ENCODE measurements at regions not wholly inside any gene's neighbourhood (a gene's known extent, or its start where the extent isn't known, plus 50 kb on each side); places are given as distances from the start of the nearest gene placed in this dataset.
"Not testable (repeated sequence)": the region's sequence is repeated elsewhere in the genome, so short reads cannot be mapped to it uniquely, and the experiment has no call there.

- Mint-ChIP-seq H3K4me3 (no peak overlapping the region), H3K36me3 (no peaks in the 10 kb centered on the region), H3K27ac (no peak overlapping the region), H3K4me1 (ENCODE audit: low read depth in 2 of 2) (no peaks in the 10 kb centered on the region), H3K9me3 (peaks cover 11% of the 10 kb centered on the region), H3K27me3 (no peaks in the 10 kb centered on the region)
- DNase-seq (ENCODE audit: low spot score) (no peak), ATAC-seq (no peak)
These were observed 456.2 kb upstream of the MIR17HG start for GRCh38 chr13:90891329-90891728.

DNA sequence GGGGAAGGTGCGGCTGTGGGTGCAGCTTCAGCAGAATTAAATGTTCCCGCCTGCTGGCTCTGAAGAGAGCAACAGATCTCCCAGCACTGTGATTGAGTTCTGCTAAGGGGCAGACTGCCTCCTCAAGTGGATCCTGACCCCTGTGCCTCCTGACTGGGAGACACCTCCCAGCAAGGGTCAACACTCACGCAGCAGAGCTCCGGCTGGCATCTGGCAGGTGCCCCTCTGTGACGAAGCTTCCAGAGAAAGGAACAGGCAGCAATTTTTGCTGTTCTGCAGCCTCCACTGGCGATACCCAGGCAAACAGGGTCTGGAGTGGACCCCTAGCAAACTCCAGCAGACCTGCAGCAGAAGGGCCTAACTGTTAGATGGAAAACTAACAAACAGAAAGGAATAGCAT, 454.3 kb upstream of the MIR17HG start:
- H3K27ac Mint-ChIP-seq, result not testable (repeated sequence)

GRCh38 chr13:90896002-90896401, 451.5 kb upstream of the MIR17HG start:
- Mint-ChIP-seq H3K27me3 (no peaks in the 10 kb centered on the region), H3K27ac (no peak overlapping the region), H3K9me3 (peaks cover 13% of the 10 kb centered on the region), H3K4me1 (ENCODE audit: low read depth in 2 of 2) (no peaks in the 10 kb centered on the region), H3K4me3 (no peak overlapping the region), H3K36me3 (no peaks in the 10 kb centered on the region)
- ATAC-seq (no peak), DNase-seq (ENCODE audit: low spot score) (no peak)

More for the DNA sequence above, 454.3 kb upstream of the MIR17HG start:
- H3K4me3 Mint-ChIP-seq; H3K27me3 Mint-ChIP-seq; DNase-seq (ENCODE audit: low spot score); ATAC-seq; H3K36me3 Mint-ChIP-seq; H3K4me1 Mint-ChIP-seq (ENCODE audit: low read depth in 2 of 2): not testable (repeated sequence)
- peaks cover 11% of the 10 kb centered on the region for H3K9me3 Mint-ChIP-seq

GRCh38 chr13:90898811-90899210, 448.7 kb upstream of the MIR17HG start:
- no peaks in the 10 kb centered on the region for H3K27me3 Mint-ChIP-seq
- no peak overlapping the region for H3K4me3 Mint-ChIP-seq
- no peak for DNase-seq (ENCODE audit: low spot score)
- no peak overlapping the region for H3K27ac Mint-ChIP-seq
- no peaks in the 10 kb centered on the region for H3K4me1 Mint-ChIP-seq (ENCODE audit: low read depth in 2 of 2)
- H3K9me3 Mint-ChIP-seq, result peaks cover 9% of the 10 kb centered on the region
- no peaks in the 10 kb centered on the region for H3K36me3 Mint-ChIP-seq
- no peak for ATAC-seq

DNA sequence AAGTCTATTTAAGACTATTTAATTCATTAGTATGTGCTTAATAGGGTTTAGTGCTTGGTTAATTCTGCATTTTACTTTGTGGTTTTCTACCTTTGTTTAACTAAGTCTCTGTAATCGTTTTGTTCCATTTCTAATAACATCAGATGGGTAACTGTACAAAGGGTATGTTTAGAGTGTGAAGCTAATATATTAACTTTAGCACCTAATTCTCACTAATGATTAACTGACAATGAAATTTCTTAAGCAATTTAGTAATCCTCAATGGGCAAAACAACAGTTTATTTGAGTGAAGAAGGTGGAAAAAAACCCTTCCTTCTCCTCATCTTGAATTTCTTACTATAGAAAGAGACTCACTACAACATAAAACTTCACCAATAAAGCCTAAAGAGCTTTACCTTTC, 448.1 kb upstream of the MIR17HG start:
- ATAC-seq (no peak), DNase-seq (ENCODE audit: low spot score) (no peak)
- Mint-ChIP-seq H3K9me3 (peaks cover 8% of the 10 kb centered on the region), H3K4me1 (ENCODE audit: low read depth in 2 of 2) (no peaks in the 10 kb centered on the region), H3K36me3 (no peaks in the 10 kb centered on the region), H3K27ac (no peak overlapping the region), H3K4me3 (no peak overlapping the region), H3K27me3 (no peaks in the 10 kb centered on the region)

DNA sequence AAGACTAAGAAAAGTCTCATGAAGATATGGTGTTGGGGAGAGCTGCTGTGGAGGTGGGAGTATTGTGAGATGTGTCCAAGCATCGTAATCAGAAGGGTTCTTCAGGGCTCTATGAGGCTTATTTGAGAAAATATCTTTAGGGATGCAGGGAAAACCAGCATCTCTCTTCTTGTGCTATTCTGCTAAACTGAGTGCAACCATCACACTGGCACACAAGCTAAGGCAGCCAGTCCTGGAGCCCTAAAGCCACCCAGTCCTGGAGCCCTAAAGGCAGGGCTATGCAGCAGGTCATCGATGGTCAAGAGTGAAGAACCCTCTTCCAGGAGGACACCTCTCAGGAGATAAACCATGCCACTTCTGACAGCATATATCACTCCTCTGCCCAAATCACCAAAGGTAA, 445.2 kb upstream of the MIR17HG start:
- H3K36me3 Mint-ChIP-seq, result no peaks in the 10 kb centered on the region
- no peak overlapping the region for H3K4me3 Mint-ChIP-seq

DNA sequence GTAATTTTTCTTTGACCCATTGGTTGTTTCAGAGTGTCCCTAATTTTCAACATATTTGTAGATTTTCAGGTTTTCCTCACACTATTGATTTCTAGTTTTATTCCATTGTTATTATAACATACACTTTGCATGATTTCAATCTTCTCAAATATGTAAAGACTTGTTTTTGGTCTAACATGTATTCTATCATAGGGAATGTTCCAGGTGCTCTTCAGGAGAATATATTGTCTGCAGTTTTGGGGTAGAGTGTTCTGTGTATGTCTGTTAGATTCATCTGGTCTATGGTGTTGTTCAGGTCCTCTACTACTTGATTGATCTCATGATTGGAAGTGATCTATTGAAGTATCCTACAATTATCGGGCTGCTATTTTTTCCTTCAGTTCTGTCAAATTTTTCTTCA, 440.9 kb upstream of the MIR17HG start:
- no peaks in the 10 kb centered on the region for H3K4me1 Mint-ChIP-seq (ENCODE audit: low read depth in 2 of 2)
- H3K27ac Mint-ChIP-seq, result no peak overlapping the region
- DNase-seq (ENCODE audit: low spot score) (no peak), ATAC-seq (no peak)
- no peak overlapping the region for H3K4me3 Mint-ChIP-seq
- no peaks in the 10 kb centered on the region for H3K27me3 Mint-ChIP-seq
- peaks cover 13% of the 10 kb centered on the region for H3K9me3 Mint-ChIP-seq
- no peaks in the 10 kb centered on the region for H3K36me3 Mint-ChIP-seq

More for the DNA sequence above, 445.2 kb upstream of the MIR17HG start:
- Mint-ChIP-seq H3K27ac (no peak overlapping the region), H3K9me3 (peaks cover 8% of the 10 kb centered on the region), H3K4me1 (ENCODE audit: low read depth in 2 of 2) (no peaks in the 10 kb centered on the region), H3K27me3 (no peaks in the 10 kb centered on the region)
- DNase-seq (ENCODE audit: low spot score) (no peak), ATAC-seq (no peak)

GRCh38 chr13:90908792-90909191, 438.7 kb upstream of the MIR17HG start:
- Mint-ChIP-seq H3K4me1 (ENCODE audit: low read depth in 2 of 2) (no peaks in the 10 kb centered on the region), H3K9me3 (peaks cover 17% of the 10 kb centered on the region), H3K27me3 (no peaks in the 10 kb centered on the region), H3K36me3 (no peaks in the 10 kb centered on the region), H3K27ac (no peak overlapping the region), H3K4me3 (no peak overlapping the region)
- DNase-seq (ENCODE audit: low spot score), result no peak
- no peak for ATAC-seq

- no peaks in the 10 kb centered on the region for H3K4me1 Mint-ChIP-seq (ENCODE audit: low read depth in 2 of 2)
- ATAC-seq (no peak), DNase-seq (ENCODE audit: low spot score) (no peak)
- H3K4me3 Mint-ChIP-seq, result no peak overlapping the region
- H3K36me3 Mint-ChIP-seq, result no peaks in the 10 kb centered on the region
- no peak overlapping the region for H3K27ac Mint-ChIP-seq
- peaks cover 20% of the 10 kb centered on the region for H3K9me3 Mint-ChIP-seq
- no peaks in the 10 kb centered on the region for H3K27me3 Mint-ChIP-seq
These were observed 437.4 kb upstream of the MIR17HG start for GRCh38 chr13:90910018-90910639.

DNA sequence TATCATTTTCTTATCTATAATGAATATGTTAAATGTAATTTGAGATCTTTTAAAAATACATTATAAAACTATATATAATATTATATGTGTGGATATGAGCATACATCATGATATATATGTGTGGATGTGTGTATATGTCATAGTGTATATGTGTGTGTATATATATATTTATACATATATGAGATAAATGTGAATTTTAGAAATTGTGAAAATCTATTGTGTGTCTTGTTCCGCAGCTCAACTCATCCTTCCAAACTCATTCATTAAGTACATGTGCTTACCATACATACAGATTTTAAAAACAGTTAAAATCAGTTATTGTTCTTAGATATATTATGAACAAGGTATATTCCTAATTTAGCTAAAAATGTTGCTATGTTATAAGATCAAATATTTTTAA, 435.2 kb upstream of the MIR17HG start:
- ATAC-seq, result no peak
- H3K9me3 Mint-ChIP-seq, result peaks cover 23% of the 10 kb centered on the region
- no peaks in the 10 kb centered on the region for H3K27me3 Mint-ChIP-seq

GRCh38 chr13:90918536-90918935, 429.0 kb upstream of the MIR17HG start:
- Mint-ChIP-seq H3K27ac (no peak overlapping the region), H3K9me3 (peaks cover 18% of the 10 kb centered on the region), H3K4me3 (no peak overlapping the region), H3K4me1 (ENCODE audit: low read depth in 2 of 2) (no peaks in the 10 kb centered on the region), H3K27me3 (no peaks in the 10 kb centered on the region), H3K36me3 (peaks cover 5% of the 10 kb centered on the region)
- DNase-seq (ENCODE audit: low spot score) (no peak), ATAC-seq (no peak)

More for the DNA sequence above, 435.2 kb upstream of the MIR17HG start:
- Mint-ChIP-seq H3K4me3 (no peak overlapping the region), H3K36me3 (no peaks in the 10 kb centered on the region), H3K27ac (no peak overlapping the region), H3K4me1 (ENCODE audit: low read depth in 2 of 2) (no peaks in the 10 kb centered on the region)
- no peak for DNase-seq (ENCODE audit: low spot score)

GRCh38 chr13:90919153-90919552, 428.3 kb upstream of the MIR17HG start:
- no peak for ATAC-seq
- H3K9me3 Mint-ChIP-seq, result peaks cover 18% of the 10 kb centered on the region
- no peaks in the 10 kb centered on the region for H3K27me3 Mint-ChIP-seq
- H3K4me1 Mint-ChIP-seq (ENCODE audit: low read depth in 2 of 2), result no peaks in the 10 kb centered on the region
- peaks cover 5% of the 10 kb centered on the region for H3K36me3 Mint-ChIP-seq
- no peak overlapping the region for H3K4me3 Mint-ChIP-seq
- H3K27ac Mint-ChIP-seq, result no peak overlapping the region
- DNase-seq (ENCODE audit: low spot score), result no peak

DNA sequence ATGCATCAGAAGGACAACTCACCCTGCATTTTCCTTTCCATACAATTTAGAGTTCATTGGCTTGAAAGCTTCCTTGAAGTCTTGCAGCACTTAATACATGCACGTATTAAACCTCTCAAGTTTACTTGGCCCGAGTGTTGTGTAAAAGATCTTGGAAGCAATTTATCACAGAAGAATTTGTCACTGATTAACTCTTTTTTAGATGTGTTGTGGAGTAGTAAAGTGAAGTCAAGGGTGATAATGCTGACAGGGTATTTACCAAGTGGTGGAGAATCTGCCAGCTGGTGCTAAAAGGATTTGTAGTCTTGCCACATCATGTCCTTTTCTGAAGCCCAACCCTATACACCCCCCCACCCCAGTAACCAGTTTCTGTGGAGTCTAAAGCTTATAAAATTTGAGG, 421.0 kb upstream of the MIR17HG start:
- H3K4me1 Mint-ChIP-seq (ENCODE audit: low read depth in 2 of 2), result no peaks in the 10 kb centered on the region
- H3K9me3 Mint-ChIP-seq, result peaks cover 21% of the 10 kb centered on the region
- H3K36me3 Mint-ChIP-seq, result peaks cover 4% of the 10 kb centered on the region
- no peak overlapping the region for H3K4me3 Mint-ChIP-seq
- no peak for ATAC-seq
- H3K27ac Mint-ChIP-seq, result no peak overlapping the region
- no peaks in the 10 kb centered on the region for H3K27me3 Mint-ChIP-seq
- DNase-seq (ENCODE audit: low spot score), result no peak

DNA sequence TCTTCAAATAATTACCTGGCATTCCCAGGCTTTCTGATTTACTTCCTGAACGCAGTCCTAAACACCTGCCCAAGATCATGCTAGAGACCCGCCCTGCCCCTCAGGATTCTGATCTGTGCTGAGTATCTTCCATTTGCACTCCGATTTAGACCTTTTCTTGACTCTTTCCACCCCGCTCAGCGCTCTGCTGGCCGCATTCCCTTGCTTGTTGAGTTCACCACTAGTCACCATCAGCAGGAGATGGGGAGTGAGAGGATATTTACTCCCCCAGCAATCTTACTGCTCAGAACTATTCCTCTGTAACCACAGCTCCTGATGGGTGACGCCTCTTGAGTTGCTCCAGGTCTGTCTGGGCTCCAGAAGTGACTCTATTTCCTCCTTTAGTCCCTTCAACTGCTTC, 419.4 kb upstream of the MIR17HG start:
- DNase-seq (ENCODE audit: low spot score) (no peak), ATAC-seq (no peak)
- Mint-ChIP-seq H3K27me3 (no peaks in the 10 kb centered on the region), H3K27ac (no peak overlapping the region), H3K36me3 (peaks cover 4% of the 10 kb centered on the region), H3K9me3 (peaks cover 21% of the 10 kb centered on the region), H3K4me1 (ENCODE audit: low read depth in 2 of 2) (no peaks in the 10 kb centered on the region), H3K4me3 (no peak overlapping the region)

All from natural killer cell treated with Interleukin-12 subunit alpha and Interleukin-12 subunit beta and Interleukin-15 and Interleukin-18, amount 100 ng/mL, for 72 hours (primary cell).